ENCODE measurements at regions not wholly inside any gene's neighbourhood (a gene's known extent, or its start where the extent isn't known, plus 50 kb on each side); places are given as distances from the start of the nearest gene placed in this dataset.
"Not testable (repeated sequence)": the region's sequence is repeated elsewhere in the genome, so short reads cannot be mapped to it uniquely, and the experiment has no call there.

- no peak for DNase-seq (ENCODE audit: low spot score)
Observed at GRCh38 chr7:156380261-156380660, 260.3 kb upstream of the RNF32 start.

GRCh38 chr7:156379324-156380070, 261.1 kb upstream of the RNF32 start:
- DNase-seq (ENCODE audit: low spot score) = no peak

DNA sequence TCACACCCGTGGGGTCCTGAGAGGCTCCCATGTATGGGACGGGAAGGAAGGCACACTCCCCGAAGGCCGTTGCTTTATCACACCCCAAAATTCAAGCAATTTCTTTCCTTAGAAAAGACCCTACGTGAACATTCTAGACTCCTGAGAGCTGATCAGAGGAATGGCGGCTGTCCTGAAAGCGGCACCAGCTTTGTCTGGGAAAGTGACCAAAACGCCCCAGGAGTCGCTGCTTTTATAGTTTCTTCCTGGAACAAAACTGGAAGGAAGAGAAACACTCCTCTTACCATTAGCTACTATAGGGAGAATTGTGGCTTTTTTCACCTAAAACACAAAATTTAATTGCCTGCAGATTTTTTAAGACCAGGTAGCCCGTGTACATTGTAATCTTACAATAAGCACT, 261.8 kb upstream of the RNF32 start:
- no peak for DNase-seq (ENCODE audit: low spot score)

- no peak for DNase-seq (ENCODE audit: low spot score)
Observed at GRCh38 chr7:156376317-156376716, 264.3 kb upstream of the RNF32 start.

DNA sequence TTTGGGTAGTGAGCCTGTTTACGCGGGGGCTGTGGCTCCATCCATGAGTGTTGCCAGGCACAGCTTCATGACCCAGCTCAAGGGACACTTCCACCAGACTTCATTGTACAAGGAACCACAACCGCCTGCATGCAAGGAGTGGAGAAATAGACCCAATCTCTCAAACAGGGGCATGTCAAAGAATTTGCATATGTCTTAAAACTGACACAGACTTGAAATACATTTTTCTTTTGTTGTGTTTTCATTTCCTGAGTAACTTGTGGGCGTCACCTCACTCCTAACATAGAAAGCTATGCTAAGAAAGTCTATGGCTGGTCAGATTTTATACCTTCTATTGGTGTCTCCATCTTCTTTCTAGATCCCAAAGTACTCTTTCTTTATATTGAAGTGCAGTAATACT, 266.2 kb upstream of the RNF32 start:
- DNase-seq (ENCODE audit: low spot score) = no peak

- not testable (repeated sequence) for DNase-seq (ENCODE audit: low spot score)
Observed at GRCh38 chr7:156369929-156370328, 270.6 kb upstream of the RNF32 start.

GRCh38 chr7:156368053-156368843, 272.3 kb upstream of the RNF32 start:
- DNase-seq (ENCODE audit: low spot score) = no peak

- DNase-seq (ENCODE audit: low spot score) = no peak
Observed at GRCh38 chr7:156363751-156364150, 276.8 kb upstream of the RNF32 start.

DNA sequence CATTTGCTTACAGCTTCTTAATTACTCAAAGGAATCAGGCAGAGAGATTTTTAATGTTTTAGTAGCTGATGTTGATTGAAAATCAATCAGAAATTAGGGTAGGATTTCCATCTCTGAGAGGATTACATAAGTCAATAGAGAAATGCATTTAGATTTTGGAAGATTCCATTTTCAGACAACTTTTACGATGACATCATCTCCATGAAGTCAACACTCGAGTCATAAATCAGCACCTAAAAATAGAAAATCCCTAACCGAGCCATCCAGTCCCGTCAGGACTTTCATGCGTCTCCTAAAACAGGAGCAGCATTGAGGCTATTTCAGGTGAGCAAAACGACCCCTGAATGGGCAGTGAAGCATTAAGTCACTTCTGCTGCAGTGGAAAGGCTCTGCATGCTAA, 279.7 kb upstream of the RNF32 start:
- no peak for DNase-seq (ENCODE audit: low spot score)

DNA sequence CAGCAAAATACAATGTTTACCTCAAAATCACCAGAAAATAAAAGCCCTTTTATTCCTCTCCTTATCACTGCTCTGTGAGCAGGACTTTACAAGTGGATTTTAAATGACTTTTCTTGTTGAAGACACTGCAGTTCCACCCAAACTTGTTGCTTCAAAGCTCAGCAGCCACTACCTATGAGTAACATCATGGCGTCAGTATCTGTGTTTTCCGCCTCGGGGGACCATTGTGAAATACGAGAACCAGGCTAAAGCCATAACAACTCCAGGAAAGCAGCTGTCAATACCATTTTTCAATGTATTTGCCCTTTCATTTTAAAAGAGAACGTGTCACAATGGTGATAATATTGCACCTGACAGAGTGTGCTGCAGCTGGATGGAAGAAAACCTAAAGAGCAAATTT, 284.0 kb upstream of the RNF32 start:
- DNase-seq (ENCODE audit: low spot score) = no peak

- no peak for DNase-seq (ENCODE audit: low spot score)
Observed at GRCh38 chr7:156353352-156353751, 287.2 kb upstream of the RNF32 start.

DNA sequence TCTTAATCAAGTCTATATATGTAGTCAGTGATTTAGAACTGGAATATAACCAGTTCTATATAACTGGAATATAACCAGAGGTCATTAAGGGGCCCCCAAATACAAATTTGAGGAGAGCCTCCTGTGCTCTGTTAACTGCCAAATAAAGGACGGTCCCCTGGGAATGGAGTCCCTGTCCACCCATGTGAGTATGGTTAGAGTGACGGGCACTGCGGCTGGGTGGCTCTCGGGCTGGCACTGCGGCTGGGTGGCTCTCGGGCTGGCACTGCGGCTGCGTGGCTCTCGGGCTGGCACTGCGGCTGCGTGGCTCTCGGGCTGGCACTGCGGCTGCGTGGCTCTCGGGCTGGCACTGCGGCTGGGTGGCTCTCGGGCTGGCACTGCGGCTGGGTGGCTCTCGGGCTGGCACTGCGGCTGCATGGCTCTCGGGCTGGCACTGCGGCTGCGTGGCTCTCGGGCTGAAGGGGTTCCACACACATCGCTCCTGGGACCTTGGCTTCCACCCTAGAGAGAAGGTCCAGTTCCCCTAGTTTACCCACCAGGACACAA, 292.8 kb upstream of the RNF32 start:
- not testable (repeated sequence) for DNase-seq (ENCODE audit: low spot score)

- no peak for DNase-seq (ENCODE audit: low spot score)
Observed at GRCh38 chr7:156347132-156347531, 293.4 kb upstream of the RNF32 start.

DNA sequence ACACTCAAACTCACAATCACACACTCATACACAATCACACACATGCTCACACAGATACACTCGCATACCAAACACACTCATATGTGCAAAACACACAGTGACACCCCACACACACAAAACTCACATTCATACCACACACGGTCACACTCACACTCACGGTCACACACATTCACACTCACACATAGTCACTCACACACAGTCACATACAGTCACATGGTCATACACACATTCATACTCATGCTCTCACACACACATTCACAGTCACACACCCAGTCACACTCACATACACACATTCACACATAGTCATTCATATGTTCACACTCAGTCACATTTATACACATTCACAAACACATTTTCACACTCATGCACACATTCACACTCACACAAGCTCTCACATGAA, 296.0 kb upstream of the RNF32 start:
- no peak for DNase-seq (ENCODE audit: low spot score)

GRCh38 chr7:156334636-156335035, 305.9 kb upstream of the RNF32 start:
- DNase-seq (ENCODE audit: low spot score) = no peak

DNA sequence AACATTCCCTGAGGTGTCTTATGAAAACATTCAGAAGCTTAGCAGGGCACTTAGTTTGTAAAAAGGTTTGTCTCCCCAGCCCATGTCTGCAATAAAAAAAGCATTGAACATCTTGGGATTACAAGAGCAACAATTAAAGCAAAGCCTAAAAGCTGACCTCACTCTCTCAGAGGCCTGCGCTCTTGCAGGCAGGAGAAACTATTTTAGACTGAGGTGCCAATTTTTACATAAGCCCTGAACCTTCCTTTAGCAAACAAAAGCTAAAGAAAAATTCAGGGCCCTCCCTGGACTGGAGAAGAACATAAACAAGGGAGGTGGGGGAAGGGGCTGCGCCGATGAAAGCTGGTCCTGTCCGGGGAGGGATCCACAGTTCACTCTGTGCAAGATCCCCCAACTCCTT, 312.7 kb upstream of the RNF32 start:
- no peak for DNase-seq (ENCODE audit: low spot score)

GRCh38 chr7:156327474-156327873, 313.1 kb upstream of the RNF32 start:
- no peak for DNase-seq (ENCODE audit: low spot score)

DNA sequence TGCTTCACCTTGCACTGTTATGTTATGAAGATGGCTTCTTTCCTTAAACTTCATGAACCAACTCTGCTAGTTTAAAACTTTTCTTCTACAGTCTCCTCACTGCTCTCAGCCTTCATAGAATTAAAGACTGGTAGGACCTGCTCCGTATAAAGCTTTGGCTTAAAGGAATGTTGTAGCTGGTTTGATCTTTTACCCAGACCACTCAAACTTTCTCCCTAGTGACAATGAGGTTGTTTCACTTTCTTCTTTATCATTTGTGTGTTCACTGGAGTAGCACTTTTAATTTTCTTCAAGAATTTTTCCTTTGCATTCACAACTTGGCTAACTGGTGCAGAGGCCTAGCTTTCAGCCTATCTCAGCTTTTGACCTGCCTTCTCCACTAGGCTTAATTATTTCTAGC, 316.4 kb upstream of the RNF32 start:
- no peak for DNase-seq (ENCODE audit: low spot score)

DNA sequence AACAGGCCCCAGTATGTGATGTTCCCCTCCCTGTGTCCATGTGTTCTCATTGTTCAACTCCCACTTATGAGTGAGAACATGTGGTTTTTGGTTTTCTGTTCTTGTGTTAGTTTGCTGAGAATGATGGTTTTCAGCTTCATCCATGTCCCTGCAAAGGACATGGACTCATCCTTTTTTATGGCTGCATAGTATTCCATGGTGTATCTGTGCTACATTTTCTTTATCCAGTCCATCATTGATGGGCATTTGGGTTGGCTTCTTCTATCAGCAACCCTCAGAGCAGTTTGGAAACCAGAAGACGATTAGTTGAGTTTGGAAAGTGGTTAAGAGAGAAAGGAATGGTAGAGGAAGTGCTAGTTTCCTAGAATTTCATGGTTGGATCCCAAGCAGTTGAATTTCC, 319.1 kb upstream of the RNF32 start:
- DNase-seq (ENCODE audit: low spot score) = not testable (repeated sequence)

- DNase-seq (ENCODE audit: low spot score) = no peak
Observed at GRCh38 chr7:156318926-156319325, 321.6 kb upstream of the RNF32 start.

- DNase-seq (ENCODE audit: low spot score) = no peak
Observed at GRCh38 chr7:156318426-156318825, 322.1 kb upstream of the RNF32 start.

DNA sequence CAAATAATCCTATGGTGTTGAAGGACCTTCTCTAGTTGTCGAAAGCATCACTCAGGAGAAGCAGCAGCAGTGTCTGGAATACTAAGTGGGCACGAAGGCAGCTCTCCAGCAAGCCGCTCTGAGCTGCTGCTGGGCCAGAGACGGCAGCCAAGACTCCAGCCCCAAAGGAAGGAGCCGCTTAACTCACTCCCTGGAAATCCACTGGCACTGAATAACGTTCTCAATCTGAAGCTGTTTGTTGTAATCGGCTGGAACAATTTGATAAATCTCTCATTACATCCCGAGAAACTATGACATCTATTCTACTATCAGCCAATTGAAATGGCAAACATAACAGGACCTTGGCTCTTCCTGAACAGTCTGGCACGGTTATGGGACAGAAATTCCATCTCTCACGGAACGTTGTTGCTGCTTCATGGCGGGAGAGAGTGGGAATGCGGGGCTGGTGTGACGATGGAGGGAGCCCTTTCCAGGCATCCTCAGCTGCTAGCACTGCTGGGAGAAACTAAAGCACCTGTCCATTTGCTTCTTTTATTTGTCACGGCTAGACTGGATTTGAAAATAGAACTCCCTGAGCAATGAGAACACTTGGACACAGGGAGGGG, 331.5 kb upstream of the RNF32 start:
- no peak for DNase-seq (ENCODE audit: low spot score)

- no peak for DNase-seq (ENCODE audit: low spot score)
Observed at GRCh38 chr7:156307193-156307592, 333.4 kb upstream of the RNF32 start.

Measured in activated CD4-positive, alpha-beta T cell treated with anti-CD3 and anti-CD28 coated beads, Interleukin-2, Interleukin-4, amounts not matched to agents 100 ng/mL and 50 ng/mL, durations not matched to agents 16 hours and 8 hours (primary cell).